SK-MEL-5 (cell line): ENCODE measurements at regions not wholly inside any gene's neighbourhood (a gene's known extent, or its start where the extent isn't known, plus 50 kb on each side); places are given as distances from the start of the nearest gene placed in this dataset.
"Not testable (repeated sequence)": the region's sequence is repeated elsewhere in the genome, so short reads cannot be mapped to it uniquely, and the experiment has no call there.

Experiments
- DNase-seq: peaks from one replicate; pipeline ENCODE4 v3.0.0-alpha.2; 2016; ENCODE audit warnings: low read depth, low spot score
- in situ Hi-C: cut with HindIII; loops from 2 replicates; pipeline ENCODE4 v1.10.0; 2016; ENCODE audit warnings: low sequenced_read_pairs, high pct_unique_total_duplicates, low pct_unique_long_range_greater_than_20kb

DNA sequence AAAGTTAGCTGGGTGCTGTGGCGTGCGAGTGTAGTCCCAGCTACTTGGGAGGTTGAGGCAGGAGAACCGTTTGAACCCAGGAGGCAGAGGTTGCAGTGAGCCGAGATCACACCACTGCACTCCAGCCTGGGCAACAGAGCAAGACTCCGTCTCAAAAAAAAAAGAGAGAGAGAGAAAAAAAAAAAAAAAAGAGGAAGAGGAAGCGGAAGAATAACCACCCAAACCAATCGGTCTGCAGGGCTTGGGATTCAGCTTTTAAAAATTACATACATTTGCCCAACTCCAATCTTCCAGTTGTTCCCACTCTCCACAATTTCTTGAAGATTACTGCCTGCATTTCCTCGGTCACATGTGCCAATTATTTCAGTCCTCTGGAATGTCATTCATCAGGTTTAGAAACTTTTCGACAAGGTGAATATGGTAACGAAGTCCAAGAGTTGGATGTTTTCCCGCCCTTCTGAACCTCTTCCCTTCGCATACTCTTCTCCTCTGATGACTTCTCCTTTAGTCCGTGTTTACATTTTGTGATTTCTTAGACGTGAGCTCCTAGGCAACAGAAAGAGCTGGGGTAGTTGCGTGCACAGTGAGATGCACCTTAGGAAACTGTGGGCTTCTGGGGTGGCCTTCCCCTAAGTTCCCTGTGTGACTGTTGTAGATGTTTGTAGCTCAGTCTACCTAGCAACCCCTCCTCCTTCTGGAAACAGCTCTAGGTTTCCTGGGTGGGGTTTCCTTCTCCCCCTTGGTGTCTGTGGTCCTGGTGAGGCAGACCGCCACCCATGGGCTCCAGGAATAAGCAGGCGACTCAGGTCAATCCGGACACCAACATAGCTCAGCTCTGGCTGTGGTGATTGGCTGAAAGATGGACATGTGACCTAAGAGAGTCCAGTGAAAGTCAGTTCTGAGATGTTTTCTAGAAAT is 63.0 kb upstream of the NCOA3 start:
- in situ Hi-C loops, result no loop called here
- no peak for DNase-seq

DNA sequence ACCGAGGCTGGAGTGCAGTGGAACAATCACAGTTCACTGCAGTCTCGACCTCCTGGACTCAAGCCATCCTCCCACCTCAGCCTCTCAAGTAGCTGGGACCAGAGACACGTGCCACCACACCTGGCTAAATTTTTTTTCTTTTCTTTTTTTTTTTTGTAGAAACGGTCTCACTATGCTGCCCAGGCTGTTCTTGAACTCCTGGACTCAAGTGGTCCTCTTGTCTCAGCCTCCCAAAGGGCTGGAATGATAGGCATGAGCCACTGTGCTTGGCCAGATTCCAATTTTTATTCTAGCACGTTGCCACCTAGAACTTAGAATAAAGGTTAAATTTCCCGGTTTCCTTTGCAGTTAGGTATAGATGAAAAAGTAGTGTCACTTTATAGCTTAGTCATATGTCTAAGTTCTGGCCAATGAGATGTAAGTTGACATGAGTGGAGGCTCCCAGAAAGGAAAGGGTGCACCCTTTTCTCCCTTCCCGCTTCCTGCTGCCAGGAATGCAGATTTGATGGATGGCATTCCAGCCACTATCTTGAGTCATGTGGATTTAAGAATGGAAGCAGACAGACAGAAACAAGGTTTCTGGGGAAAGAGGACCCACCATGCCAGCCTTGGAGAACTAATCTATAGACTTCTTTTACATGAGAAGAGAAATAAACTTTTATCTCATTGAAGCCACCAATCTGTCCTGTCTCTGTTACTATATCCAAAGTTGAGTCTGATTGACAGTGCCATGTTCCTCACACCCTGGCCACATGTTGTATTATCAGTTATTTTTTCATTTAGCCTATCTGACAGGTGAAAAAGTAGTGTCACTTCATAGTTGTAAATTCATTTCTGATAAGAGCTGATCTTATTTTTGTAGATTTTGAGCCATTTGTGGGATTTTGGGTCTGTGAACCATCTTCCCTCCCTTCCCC is 60.6 kb upstream of the NCOA3 start:
- DNase-seq, result peak; percentile 36
- in situ Hi-C loops, result no loop called here

DNA sequence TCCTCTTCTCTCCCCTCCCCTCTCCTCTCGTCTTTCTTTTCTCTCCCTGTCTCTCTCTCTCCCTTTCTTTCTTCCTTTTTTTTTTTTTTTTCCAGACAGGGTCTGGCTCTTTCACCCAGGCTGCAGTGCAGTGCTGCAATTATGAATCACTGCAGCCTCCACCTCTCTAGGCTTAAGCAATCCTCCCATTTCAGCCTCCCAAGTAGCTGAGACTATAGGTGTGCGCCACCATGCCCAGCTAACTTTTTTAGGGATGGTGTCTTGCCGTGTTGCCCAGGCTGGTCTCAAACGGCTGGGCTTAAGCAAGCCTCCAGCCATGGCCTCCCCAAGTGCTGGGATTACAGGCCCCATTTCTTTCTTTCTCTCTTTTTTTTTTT is 59.9 kb upstream of the NCOA3 start:
- in situ Hi-C loops, result no loop called here
- no peak for DNase-seq

DNA sequence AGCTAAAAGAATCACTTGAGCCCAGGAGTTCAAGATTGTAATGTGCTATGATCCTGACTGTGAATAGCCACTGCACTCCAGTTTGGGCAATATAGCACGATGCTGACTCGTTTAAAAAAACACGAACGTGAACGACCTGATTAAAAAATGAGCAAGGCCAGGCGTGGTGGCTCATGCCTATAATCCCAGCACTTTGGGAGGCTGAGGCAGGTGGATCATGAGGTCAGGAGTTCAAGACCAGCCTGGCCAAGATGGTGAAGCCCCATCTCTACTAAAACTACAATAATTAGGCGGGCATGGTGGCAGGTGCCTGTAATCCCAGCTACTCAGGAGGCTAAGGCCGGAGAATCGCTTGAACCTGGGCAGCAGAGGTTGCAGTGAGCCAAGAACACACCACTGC is 58.6 kb upstream of the NCOA3 start:
- in situ Hi-C loops, DNase-seq: not testable (repeated sequence)

- in situ Hi-C loops, result no loop called here
- no peak for DNase-seq
These were observed 57.1 kb upstream of the NCOA3 start for GRCh38 chr20:47444584-47444983.

DNA sequence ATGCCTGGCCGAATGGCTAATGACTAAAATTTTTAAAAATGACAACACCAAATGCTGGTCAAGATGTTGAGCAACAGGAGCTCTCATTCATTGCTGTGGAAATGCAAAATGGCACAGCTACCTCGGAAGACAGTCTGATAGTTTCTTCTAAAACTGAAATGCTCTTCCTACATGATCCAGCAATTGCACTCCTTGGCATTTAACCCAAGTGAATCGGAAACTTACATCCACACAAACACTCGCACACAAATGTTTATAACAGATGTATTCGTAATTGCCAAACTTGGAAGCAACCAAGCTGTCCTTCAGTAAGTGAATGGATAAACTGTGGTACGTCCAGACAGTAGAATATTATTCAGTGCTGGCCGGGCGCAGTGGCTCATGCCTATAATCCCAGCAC is 56.4 kb upstream of the NCOA3 start:
- in situ Hi-C loops, result no loop called here
- DNase-seq, result no peak

DNA sequence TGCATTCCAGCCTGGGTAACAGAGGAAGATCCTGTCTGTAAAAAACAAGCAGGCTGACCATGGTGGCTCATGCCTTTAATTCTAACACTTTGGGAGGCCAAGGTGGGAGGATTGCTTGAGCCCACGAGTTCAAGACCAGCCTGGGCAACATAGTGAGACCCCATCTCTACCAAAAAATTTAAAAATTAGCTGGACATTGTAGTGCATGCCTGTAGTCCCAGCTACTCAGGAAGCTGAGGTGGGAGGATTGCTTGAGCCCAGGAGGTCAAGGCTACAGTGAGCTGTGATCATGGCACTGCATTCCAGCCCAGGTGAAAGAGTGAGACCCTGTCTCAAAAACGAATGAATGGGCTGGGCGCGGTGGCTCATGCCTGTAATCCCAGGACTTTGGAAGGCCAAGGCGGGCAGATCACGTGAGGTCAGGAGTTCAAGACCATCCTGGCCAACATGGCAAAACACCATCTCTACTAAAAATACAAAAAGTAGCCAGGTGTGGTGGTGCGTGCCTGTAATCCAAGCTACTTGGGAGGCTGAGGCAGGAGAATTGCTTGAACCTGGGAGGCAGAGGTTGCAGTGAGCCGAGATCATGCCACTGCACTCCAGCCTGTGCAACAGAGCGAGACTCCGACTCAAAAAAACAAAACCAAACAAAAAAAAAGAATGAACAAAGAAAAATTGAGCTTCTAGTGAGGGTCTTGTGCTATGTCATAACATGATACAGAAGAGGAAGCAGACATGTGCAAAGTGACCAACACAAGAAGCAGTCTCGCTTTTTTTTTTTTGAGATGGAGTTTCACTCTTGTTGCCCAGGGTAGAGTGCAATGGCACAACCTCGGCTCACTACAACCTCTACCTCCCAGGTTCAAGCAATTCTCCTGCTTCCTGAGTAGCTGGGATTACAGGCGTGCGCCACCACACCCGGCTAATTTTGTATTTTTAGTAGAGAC is 54.1 kb upstream of the NCOA3 start:
- DNase-seq, in situ Hi-C loops: not testable (repeated sequence)

DNA sequence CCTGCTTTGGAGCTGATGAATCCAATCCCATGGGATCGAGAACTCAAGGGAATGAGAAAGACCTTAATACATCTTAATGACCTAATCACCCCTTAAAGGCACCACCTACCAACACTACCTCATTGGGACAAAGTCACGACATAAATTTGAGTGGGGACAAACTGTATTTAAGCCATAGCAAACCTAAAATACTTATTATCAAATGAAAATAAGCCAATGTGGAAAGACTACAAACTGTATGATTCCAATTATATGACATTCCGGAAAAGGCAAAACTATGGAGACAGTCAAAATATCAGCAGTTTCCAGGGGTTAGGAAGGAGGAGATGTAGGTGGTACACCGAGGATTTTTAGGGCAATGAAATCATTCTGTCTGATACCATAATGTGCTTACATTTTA is 53.3 kb upstream of the NCOA3 start:
- no peak for DNase-seq
- in situ Hi-C loops, result no loop called here

DNA sequence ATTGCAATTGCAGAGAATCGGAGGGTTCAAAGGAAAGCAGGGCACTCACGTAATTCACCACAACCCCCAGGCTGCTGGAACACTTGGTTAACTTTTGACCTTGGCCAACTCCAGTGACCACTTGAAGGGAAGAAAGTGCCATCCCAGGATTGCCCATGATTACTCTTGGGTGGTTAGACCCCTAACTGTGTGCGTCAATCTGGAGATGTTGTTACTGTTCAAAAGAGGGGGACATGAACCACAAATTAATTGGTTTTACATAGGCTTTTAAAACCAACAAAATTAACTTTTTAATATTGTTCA is 50.1 kb upstream of the NCOA3 start:
- in situ Hi-C loops, result no loop called here
- no peak for DNase-seq
